ENCODE measurements at regions not wholly inside any gene's neighbourhood (a gene's known extent, or its start where the extent isn't known, plus 50 kb on each side); places are given as distances from the start of the nearest gene placed in this dataset.

- Histone ChIP-seq H3K27me3 (ENCODE audit: insufficient read depth, low read length) (no peaks in the 10 kb centered on the region), H3F3A (ENCODE audit: insufficient read depth, low read length) (no peaks in the 10 kb centered on the region), H3K36me3 (ENCODE audit: insufficient read depth, low read length) (no peaks in the 10 kb centered on the region), H3K9ac (ENCODE audit: low read length) (no peak overlapping the region), H3K9me2 (ENCODE audit: low read depth, low read length) (no peaks in the 10 kb centered on the region), H3K4me3 (ENCODE audit: low read depth, low read length, poor library complexity, severe bottlenecking) (no peak overlapping the region), H3K9me3 (ENCODE audit: low read length) (no peaks in the 10 kb centered on the region), H2AFZ (ENCODE audit: low read length) (no peak overlapping the region), H3K4me1 (ENCODE audit: insufficient read depth, low read length, severe bottlenecking) (no peaks in the 10 kb centered on the region), H3K4me2 (ENCODE audit: low read length) (no peak overlapping the region), H4K20me1 (ENCODE audit: insufficient read depth, low read length) (no peaks in the 10 kb centered on the region), H3K27ac (ENCODE audit: low read depth, low read length, poor library complexity, severe bottlenecking) (no peak overlapping the region), H3K79me2 (ENCODE audit: insufficient read depth, low read length) (no peaks in the 10 kb centered on the region)
- TF ChIP-seq, protein P1, sequence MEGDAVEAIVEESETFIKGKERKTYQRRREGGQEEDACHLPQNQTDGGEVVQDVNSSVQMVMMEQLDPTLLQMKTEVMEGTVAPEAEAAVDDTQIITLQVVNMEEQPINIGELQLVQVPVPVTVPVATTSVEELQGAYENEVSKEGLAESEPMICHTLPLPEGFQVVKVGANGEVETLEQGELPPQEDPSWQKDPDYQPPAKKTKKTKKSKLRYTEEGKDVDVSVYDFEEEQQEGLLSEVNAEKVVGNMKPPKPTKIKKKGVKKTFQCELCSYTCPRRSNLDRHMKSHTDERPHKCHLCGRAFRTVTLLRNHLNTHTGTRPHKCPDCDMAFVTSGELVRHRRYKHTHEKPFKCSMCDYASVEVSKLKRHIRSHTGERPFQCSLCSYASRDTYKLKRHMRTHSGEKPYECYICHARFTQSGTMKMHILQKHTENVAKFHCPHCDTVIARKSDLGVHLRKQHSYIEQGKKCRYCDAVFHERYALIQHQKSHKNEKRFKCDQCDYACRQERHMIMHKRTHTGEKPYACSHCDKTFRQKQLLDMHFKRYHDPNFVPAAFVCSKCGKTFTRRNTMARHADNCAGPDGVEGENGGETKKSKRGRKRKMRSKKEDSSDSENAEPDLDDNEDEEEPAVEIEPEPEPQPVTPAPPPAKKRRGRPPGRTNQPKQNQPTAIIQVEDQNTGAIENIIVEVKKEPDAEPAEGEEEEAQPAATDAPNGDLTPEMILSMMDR (IDR thresholded peaks at IDR 0.05; ENCODE audit: low read length): no peak
- TF ChIP-seq EZH2 (IDR thresholded peaks at IDR 0.05; ENCODE audit: borderline replicate concordance, low read length): no peak
Observed at GRCh38 chr5:166377756-166378155, 1913.7 kb upstream of the WWC1 start.

DNA sequence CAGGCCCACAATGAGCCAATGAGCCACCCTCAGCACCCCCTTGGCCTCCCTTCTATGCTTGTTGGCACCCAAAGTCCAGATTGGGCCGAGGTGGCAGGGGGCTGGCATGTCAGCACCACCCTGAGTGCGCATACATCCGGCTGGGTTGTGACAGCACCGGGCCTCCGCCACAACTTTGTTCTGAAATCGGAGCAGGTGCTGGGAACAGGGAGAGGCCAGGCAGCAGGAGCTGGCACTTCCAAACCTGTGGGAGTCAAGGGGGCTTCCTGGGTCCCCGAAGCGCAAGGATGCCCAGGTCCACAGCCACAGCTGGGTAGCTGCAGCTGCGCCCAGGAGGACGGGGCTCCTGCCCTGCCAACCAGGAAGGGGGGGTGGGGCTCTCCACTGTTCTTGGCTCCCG is 1911.9 kb upstream of the WWC1 start:
- no peak overlapping the region for H2AFZ ChIP-seq (ENCODE audit: low read length)
- H3F3A ChIP-seq (ENCODE audit: insufficient read depth, low read length): no peaks in the 10 kb centered on the region
- no peaks in the 10 kb centered on the region for H3K9me2 ChIP-seq (ENCODE audit: low read depth, low read length)
- H3K36me3 ChIP-seq (ENCODE audit: insufficient read depth, low read length): no peaks in the 10 kb centered on the region
- no peaks in the 10 kb centered on the region for H3K27me3 ChIP-seq (ENCODE audit: insufficient read depth, low read length)
- no peak overlapping the region for H3K4me2 ChIP-seq (ENCODE audit: low read length)
- H3K79me2 ChIP-seq (ENCODE audit: insufficient read depth, low read length): no peaks in the 10 kb centered on the region
- no peak overlapping the region for H3K4me3 ChIP-seq (ENCODE audit: low read depth, low read length, poor library complexity, severe bottlenecking)
- H3K27ac ChIP-seq (ENCODE audit: low read depth, low read length, poor library complexity, severe bottlenecking): no peak overlapping the region
- H4K20me1 ChIP-seq (ENCODE audit: insufficient read depth, low read length): no peaks in the 10 kb centered on the region
- no peaks in the 10 kb centered on the region for H3K4me1 ChIP-seq (ENCODE audit: insufficient read depth, low read length, severe bottlenecking)
- no peaks in the 10 kb centered on the region for H3K9me3 ChIP-seq (ENCODE audit: low read length)
- no peak for TF ChIP-seq EZH2 (IDR thresholded peaks at IDR 0.05; ENCODE audit: borderline replicate concordance, low read length)
- TF ChIP-seq, protein P1 (IDR thresholded peaks at IDR 0.05; ENCODE audit: low read length): no peak
- H3K9ac ChIP-seq (ENCODE audit: low read length): no peak overlapping the region

- Histone ChIP-seq H3K9me3 (ENCODE audit: low read length) (no peaks in the 10 kb centered on the region), H3K9me2 (ENCODE audit: low read depth, low read length) (no peaks in the 10 kb centered on the region), H3F3A (ENCODE audit: insufficient read depth, low read length) (no peaks in the 10 kb centered on the region), H3K4me2 (ENCODE audit: low read length) (no peak overlapping the region), H3K27ac (ENCODE audit: low read depth, low read length, poor library complexity, severe bottlenecking) (no peak overlapping the region), H3K4me3 (ENCODE audit: low read depth, low read length, poor library complexity, severe bottlenecking) (no peak overlapping the region), H2AFZ (ENCODE audit: low read length) (no peak overlapping the region), H3K27me3 (ENCODE audit: insufficient read depth, low read length) (no peaks in the 10 kb centered on the region), H3K4me1 (ENCODE audit: insufficient read depth, low read length, severe bottlenecking) (no peaks in the 10 kb centered on the region), H3K9ac (ENCODE audit: low read length) (no peak overlapping the region), H3K79me2 (ENCODE audit: insufficient read depth, low read length) (no peaks in the 10 kb centered on the region), H4K20me1 (ENCODE audit: insufficient read depth, low read length) (no peaks in the 10 kb centered on the region), H3K36me3 (ENCODE audit: insufficient read depth, low read length) (no peaks in the 10 kb centered on the region)
- TF ChIP-seq, protein P1 (IDR thresholded peaks at IDR 0.05; ENCODE audit: low read length): no peak
- TF ChIP-seq EZH2 (IDR thresholded peaks at IDR 0.05; ENCODE audit: borderline replicate concordance, low read length): no peak
Observed at GRCh38 chr5:166382031-166382430, 1909.4 kb upstream of the WWC1 start.
